ENCODE measurements at regions not wholly inside any gene's neighbourhood (a gene's known extent, or its start where the extent isn't known, plus 50 kb on each side); places are given as distances from the start of the nearest gene placed in this dataset.

DNA sequence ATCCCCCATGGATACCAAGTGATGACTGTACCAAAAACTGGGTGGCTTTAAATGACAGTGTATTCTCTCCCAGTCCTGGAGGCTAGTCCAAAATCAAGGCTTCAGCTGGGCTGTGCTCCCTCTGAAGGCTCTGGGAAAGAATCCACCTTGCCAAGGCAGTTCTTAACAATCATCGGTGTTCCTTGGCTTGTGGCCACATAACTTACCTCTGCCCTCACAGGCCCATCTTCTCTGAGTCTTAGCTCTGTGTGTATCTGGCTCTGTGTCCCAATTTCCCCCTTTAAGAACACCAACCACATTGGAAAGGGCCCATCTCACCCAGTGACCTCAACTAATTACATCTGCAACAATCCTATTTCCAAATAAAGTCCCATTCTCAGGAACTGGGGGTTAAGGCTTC is 503.0 kb upstream of the PROK2 start:
- Histone ChIP-seq H3K4me3 (ENCODE audit: low read depth in 2 of 2, low read length in 2 of 2) (no peak overlapping the region), H3K9me3 (ENCODE audit: control insufficient read depth, insufficient read depth, low read depth, low read length) (no peaks in the 10 kb centered on the region), H3K4me1 (ENCODE audit: control insufficient read depth, insufficient read depth, low read length) (no peaks in the 10 kb centered on the region), H3K36me3 (ENCODE audit: control insufficient read depth, insufficient read depth, low read length) (no peaks in the 10 kb centered on the region), H3K27me3 (ENCODE audit: control insufficient read depth, insufficient read depth, low read length) (no peaks in the 10 kb centered on the region), H3K27ac (ENCODE audit: low read length) (no peak overlapping the region)
- no TSS peak for BruUV-seq (replicated peaks)
- no peak for ATAC-seq
- CTCF ChIA-PET: no interaction called here
- POLR2A ChIA-PET: no interaction called here
- in situ Hi-C loops (cut with HindIII; ENCODE audit: low pct_unique_long_range_greater_than_20kb, low sequenced_read_pairs): no loop called here
- TF ChIP-seq SIN3A (IDR thresholded peaks at IDR 0.05; ENCODE audit: borderline replicate concordance, insufficient read depth, low read depth, low read length) (no peak), POLR2AphosphoS5 (IDR thresholded peaks at IDR 0.05; ENCODE audit: low read depth, low read length) (no peak), TCF7L2 (IDR thresholded peaks at IDR 0.05; ENCODE audit: low read depth, low read length) (no peak)
- TF ChIP-seq, protein P1, sequence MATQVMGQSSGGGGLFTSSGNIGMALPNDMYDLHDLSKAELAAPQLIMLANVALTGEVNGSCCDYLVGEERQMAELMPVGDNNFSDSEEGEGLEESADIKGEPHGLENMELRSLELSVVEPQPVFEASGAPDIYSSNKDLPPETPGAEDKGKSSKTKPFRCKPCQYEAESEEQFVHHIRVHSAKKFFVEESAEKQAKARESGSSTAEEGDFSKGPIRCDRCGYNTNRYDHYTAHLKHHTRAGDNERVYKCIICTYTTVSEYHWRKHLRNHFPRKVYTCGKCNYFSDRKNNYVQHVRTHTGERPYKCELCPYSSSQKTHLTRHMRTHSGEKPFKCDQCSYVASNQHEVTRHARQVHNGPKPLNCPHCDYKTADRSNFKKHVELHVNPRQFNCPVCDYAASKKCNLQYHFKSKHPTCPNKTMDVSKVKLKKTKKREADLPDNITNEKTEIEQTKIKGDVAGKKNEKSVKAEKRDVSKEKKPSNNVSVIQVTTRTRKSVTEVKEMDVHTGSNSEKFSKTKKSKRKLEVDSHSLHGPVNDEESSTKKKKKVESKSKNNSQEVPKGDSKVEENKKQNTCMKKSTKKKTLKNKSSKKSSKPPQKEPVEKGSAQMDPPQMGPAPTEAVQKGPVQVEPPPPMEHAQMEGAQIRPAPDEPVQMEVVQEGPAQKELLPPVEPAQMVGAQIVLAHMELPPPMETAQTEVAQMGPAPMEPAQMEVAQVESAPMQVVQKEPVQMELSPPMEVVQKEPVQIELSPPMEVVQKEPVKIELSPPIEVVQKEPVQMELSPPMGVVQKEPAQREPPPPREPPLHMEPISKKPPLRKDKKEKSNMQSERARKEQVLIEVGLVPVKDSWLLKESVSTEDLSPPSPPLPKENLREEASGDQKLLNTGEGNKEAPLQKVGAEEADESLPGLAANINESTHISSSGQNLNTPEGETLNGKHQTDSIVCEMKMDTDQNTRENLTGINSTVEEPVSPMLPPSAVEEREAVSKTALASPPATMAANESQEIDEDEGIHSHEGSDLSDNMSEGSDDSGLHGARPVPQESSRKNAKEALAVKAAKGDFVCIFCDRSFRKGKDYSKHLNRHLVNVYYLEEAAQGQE (IDR thresholded peaks at IDR 0.05; ENCODE audit: insufficient read depth in 1 of 2, low read depth in 2 of 2, low read length in 1 of 2): no peak
- TF ChIP-seq, protein P2, sequence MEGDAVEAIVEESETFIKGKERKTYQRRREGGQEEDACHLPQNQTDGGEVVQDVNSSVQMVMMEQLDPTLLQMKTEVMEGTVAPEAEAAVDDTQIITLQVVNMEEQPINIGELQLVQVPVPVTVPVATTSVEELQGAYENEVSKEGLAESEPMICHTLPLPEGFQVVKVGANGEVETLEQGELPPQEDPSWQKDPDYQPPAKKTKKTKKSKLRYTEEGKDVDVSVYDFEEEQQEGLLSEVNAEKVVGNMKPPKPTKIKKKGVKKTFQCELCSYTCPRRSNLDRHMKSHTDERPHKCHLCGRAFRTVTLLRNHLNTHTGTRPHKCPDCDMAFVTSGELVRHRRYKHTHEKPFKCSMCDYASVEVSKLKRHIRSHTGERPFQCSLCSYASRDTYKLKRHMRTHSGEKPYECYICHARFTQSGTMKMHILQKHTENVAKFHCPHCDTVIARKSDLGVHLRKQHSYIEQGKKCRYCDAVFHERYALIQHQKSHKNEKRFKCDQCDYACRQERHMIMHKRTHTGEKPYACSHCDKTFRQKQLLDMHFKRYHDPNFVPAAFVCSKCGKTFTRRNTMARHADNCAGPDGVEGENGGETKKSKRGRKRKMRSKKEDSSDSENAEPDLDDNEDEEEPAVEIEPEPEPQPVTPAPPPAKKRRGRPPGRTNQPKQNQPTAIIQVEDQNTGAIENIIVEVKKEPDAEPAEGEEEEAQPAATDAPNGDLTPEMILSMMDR (IDR thresholded peaks at IDR 0.05): no peak
- no peak for DNase-seq (ENCODE audit: low read depth, low spot score)
- intact Hi-C loops (cut with micrococcal nuclease; ENCODE audit: unreplicated experiment): no loop called here

DNA sequence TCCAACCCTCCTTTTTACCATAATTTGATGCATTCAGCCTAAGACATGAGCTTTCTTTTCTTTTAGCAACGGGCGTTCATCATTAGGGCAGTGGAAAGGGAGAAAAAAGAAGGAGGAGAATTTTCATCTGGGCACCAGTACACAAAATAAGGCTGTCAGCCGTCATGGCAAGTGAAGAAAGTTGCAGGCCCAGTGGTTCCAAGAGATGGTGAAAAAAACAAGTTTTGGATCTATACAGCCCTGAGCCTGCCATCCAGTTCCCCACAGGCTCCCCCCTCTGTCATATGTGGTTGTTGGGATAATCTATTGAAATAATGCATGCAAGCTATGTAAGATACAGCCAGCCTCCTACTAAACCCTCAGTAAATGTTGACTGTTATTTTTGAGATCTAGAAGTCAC is 500.6 kb upstream of the PROK2 start:
- DNase-seq (ENCODE audit: low read depth, low spot score): no peak
- no peaks in the 10 kb centered on the region for H3K27me3 ChIP-seq (ENCODE audit: control insufficient read depth, insufficient read depth, low read length)
- in situ Hi-C loops (cut with HindIII; ENCODE audit: low pct_unique_long_range_greater_than_20kb, low sequenced_read_pairs) (no loop called here), intact Hi-C loops (cut with micrococcal nuclease; ENCODE audit: unreplicated experiment) (no loop called here)
- ATAC-seq: no peak
- H3K4me1 ChIP-seq (ENCODE audit: control insufficient read depth, insufficient read depth, low read length): no peaks in the 10 kb centered on the region
- no peak overlapping the region for H3K4me3 ChIP-seq (ENCODE audit: low read depth in 2 of 2, low read length in 2 of 2)
- ChIA-PET POLR2A (no interaction called here), CTCF (no interaction called here)
- no peaks in the 10 kb centered on the region for H3K36me3 ChIP-seq (ENCODE audit: control insufficient read depth, insufficient read depth, low read length)
- H3K27ac ChIP-seq (ENCODE audit: low read length): no peak overlapping the region
- no TSS peak for BruUV-seq (replicated peaks)
- TF ChIP-seq, protein P1 (IDR thresholded peaks at IDR 0.05; ENCODE audit: insufficient read depth in 1 of 2, low read depth in 2 of 2, low read length in 1 of 2): no peak
- TF ChIP-seq, protein P2 (IDR thresholded peaks at IDR 0.05): no peak
- TF ChIP-seq SIN3A (IDR thresholded peaks at IDR 0.05; ENCODE audit: borderline replicate concordance, insufficient read depth, low read depth, low read length) (no peak), TCF7L2 (IDR thresholded peaks at IDR 0.05; ENCODE audit: low read depth, low read length) (no peak), POLR2AphosphoS5 (IDR thresholded peaks at IDR 0.05; ENCODE audit: low read depth, low read length) (no peak)
- H3K9me3 ChIP-seq (ENCODE audit: control insufficient read depth, insufficient read depth, low read depth, low read length): no peaks in the 10 kb centered on the region
